ENCODE measurements at regions not wholly inside any gene's neighbourhood (a gene's known extent, or its start where the extent isn't known, plus 50 kb on each side); places are given as distances from the start of the nearest gene placed in this dataset.

- DNase-seq: no peak
These were observed 53.5 kb upstream of the TIPARP start for GRCh38 chr3:156620901-156621300.

- no peak for DNase-seq
These were observed 54.1 kb upstream of the TIPARP start for GRCh38 chr3:156620260-156620659.

GRCh38 chr3:156619376-156619775 is 55.0 kb upstream of the TIPARP start:
- no peak for DNase-seq

GRCh38 chr3:156617781-156618180 is 56.6 kb upstream of the TIPARP start:
- DNase-seq: no peak

- no peak for DNase-seq
These were observed 57.2 kb upstream of the TIPARP start for GRCh38 chr3:156617145-156617544.

- no peak for DNase-seq
These were observed 58.7 kb upstream of the TIPARP start for GRCh38 chr3:156615592-156616173.

- DNase-seq: no peak
These were observed 59.5 kb upstream of the TIPARP start for GRCh38 chr3:156614642-156615511.

GRCh38 chr3:156612903-156613302 is 58.0 kb upstream of the SSR3 start:
- no peak for DNase-seq

- no peak for DNase-seq
These were observed 57.1 kb upstream of the SSR3 start for GRCh38 chr3:156611870-156612494.

- no peak for DNase-seq
These were observed 55.2 kb upstream of the SSR3 start for GRCh38 chr3:156610154-156610553.

- no peak for DNase-seq
These were observed 54.6 kb upstream of the SSR3 start for GRCh38 chr3:156609546-156609945.

GRCh38 chr3:156608601-156609514 is 53.9 kb upstream of the SSR3 start:
- DNase-seq: no peak

- no peak for DNase-seq
These were observed 51.8 kb upstream of the SSR3 start for GRCh38 chr3:156606729-156607128.

GRCh38 chr3:156605686-156606605 is 51.0 kb upstream of the SSR3 start:
- DNase-seq: peak; percentile 28

- no peak for DNase-seq
These were observed 49.8 kb upstream of the SSR3 start for GRCh38 chr3:156604642-156605144.
